NCI-H146 (cell line): ENCODE measurements at regions not wholly inside any gene's neighbourhood (a gene's known extent, or its start where the extent isn't known, plus 50 kb on each side); places are given as distances from the start of the nearest gene placed in this dataset.
A peak's percentile ranks its signal among the peaks of the same experiment; 100 is the strongest.
"Not testable (repeated sequence)": the region's sequence is repeated elsewhere in the genome, so short reads cannot be mapped to it uniquely, and the experiment has no call there.

Experiments used
- DNase-seq: peaks from one replicate; lab custom pipeline; 2025; lab: John Stamatoyannopoulos, UW

- DNase-seq: no peak
Observed at GRCh38 chr9:124084087-124084486, 72.5 kb downstream of the LHX2 start.

GRCh38 chr9:124087226-124087625 lies 75.7 kb downstream of the LHX2 start:
- DNase-seq: no peak

DNA sequence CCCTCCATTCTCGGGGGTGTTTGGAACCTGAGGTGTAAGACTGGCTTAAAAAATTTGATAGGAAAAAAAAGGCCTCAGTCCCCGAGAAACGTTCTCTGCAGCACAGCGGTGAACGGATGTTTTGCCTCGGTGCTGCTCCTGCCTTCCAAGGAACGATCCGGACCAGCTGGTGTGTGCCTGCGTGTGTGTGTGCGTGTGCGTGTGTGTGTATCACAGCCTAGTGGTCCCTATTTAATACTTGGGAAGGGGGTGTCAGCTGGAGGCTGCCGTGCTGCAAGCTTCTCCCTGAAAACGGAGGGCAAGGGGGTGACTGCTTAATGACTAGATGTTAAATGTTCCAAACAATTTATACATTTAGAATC lies 76.9 kb downstream of the LHX2 start:
- DNase-seq: peak; percentile 23

GRCh38 chr9:124089631-124090488 lies 78.3 kb downstream of the LHX2 start:
- DNase-seq: peak; percentile 51

- DNase-seq: no peak
Observed at GRCh38 chr9:124098141-124098905, 86.8 kb downstream of the LHX2 start.

DNA sequence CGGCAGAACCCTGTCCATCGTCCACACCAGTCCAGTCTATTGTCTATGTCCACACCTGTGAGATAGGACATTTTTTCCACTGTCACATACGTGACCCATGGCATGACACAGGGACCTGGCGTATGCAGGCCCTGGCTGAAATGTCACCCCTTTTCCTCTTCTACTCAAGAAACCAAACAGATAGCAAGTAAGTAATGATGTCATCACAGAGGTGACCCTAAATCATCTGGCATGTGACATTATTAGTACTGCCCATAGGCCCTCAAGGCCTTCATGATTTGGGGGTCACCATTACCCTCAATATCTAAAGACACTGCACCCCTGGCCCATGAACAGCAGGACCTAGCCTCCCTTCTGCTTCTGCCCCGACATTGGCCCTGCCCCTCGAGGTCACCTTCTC lies 88.3 kb downstream of the LHX2 start:
- DNase-seq: no peak

DNA sequence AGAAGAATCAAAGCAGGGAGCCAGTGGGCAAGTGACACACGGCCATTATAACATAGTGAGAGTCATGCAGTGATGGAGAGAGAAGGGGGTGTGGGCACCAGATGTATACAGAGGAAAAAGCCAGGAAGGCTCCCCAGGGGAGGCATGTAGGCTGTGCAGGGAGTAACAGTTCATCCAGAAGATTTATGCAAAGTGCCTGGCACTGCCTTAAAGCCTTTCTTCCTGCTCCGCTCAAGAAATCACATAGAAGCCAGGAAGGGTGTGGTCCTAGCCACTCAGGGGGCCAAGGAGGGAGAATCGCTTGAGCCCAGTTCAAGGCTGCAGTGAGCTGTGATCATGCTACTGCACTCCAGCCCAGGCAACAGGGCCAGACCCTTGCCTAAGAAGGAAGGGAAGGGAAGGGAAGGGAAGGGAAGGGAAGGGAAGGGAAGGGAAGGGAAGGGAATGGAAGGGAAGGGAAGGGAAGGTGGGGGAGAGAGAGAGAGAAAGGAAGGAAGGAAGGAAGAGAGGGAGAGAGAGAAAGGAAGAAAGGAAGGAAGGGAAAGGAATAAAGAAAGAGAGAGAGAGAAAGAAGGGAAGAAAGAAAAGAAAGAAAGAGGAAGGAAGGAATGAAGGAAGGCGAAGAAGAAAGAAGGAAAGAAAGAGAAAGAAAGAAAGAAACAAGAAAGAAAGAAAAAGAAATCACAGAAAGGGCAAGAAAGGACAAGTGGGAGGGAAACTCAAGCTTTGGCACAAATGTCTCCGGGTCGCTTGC lies 89.8 kb downstream of the LHX2 start:
- no peak for DNase-seq

DNA sequence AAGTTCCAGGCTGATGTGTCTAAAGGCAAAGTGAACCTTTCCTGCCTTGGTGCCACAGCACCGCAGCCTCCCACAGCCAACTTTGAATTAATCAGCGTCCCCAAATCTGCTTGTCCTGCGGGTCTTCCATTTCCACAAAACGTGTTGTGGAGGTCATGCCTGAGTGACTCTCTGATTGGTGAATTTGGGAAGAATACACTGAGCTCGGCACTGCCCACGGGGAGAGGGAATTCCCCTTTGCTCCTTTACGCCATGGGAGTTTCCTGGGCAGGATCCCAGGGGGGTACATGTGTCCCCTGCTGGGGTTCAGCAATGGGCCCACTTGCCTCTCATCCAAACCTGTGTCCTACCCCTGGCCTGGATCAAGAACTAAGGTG lies 90.4 kb downstream of the LHX2 start:
- no peak for DNase-seq

- DNase-seq: no peak
Observed at GRCh38 chr9:124102363-124102762, 90.8 kb downstream of the LHX2 start.

GRCh38 chr9:124105266-124105665 lies 93.7 kb downstream of the LHX2 start:
- no peak for DNase-seq

- peak; percentile 69 for DNase-seq
Observed at GRCh38 chr9:124108216-124108615, 96.6 kb downstream of the LHX2 start.

DNA sequence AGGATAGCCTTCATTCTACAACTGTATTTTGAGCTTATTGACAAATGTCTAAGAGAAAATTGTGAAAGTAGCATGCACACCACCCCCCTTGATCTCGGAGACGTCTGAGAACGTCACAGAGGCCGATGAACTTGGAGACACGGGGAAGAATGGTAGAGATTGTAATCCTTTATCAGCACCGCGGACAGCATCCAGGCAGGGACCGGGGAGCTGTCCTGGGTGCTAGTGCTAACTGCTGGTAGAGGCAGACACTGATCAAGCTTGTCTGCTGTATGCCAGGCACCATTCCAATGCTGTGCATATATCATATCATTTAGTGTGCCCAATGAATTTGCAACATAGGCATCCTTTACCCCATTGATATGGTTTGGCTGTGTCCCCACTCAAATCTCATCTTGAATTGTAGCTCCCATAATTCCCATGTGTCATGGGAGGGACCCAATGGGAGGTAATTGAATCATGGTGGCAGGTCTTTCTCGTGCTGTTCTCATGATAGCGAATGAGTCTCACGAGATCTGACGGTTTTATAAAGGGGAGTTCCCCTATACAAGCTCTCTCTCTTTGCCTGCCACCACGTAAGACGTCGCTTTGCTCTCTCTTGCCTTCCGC lies 98.8 kb downstream of the LHX2 start:
- no peak for DNase-seq

DNA sequence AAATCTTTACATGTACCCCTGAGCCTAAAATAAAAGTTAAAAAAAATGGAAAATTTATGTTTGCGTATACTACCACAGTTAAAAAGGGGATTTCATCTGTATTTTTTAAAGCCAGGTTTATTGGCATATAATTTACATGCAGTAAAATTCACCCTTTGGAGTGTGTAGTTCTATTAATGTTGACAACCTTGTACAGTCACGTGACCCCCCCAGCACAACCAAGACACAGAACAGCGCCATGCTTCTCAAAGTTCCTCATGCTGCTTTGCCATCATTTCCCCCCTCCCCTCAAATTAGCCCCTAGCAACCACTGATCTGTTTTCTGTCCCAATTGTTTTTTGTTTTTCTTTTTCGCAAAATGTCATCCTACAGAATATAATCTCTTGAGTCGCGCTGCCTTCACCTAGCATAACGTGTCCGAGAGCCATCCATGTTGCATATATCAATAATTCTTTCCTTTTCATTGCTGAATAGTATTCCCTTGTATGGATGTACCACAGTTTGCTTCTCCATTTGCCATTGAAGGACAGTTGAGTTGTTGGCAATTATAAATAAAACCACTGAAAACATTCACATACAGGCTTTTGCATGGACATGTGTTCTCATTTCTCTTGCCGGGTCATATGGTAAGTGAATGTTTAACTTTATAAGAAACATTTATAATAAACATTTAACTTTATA lies 105.3 kb downstream of the LHX2 start:
- DNase-seq: no peak

DNA sequence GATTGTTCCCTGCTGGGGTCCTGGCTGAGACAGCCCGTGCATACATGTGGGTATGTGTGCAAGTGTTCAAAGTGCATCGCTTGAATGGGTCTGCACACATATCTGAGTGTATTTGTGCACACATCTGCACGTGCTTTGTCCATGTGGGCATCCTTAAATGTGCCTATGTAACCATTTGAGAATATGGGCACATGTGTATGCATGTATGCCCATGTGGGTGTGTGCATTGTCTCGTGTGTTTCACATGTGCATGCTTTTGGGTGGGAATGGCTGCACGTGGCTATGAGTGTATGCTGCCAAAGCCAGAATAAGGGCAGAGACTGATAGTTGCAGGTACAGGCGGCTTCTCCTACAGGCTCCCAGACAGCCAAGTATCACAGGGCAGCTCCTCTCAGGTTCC lies 107.3 kb downstream of the LHX2 start:
- DNase-seq: no peak

GRCh38 chr9:124120272-124120671 lies 108.7 kb downstream of the LHX2 start:
- no peak for DNase-seq

GRCh38 chr9:124121725-124122124 lies 110.2 kb downstream of the LHX2 start:
- no peak for DNase-seq

DNA sequence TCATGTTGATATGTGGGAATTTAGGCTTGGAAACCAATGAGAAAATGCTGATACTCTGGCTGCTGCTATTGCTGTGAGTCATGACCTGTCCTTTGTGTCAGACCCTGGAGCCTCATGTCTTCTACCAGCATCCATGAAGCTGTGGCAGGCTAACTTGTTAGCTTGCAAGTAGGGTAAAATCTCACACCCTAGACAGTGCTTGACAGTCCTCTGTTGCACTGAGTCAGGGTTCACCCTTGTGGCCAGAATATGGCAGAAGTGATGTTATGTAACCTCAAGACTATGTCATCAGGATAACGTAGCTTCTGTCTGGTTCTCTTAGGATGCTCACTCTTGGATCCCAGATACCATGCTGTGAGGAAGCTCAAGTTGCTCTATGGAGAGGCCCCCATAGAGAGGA lies 110.8 kb downstream of the LHX2 start:
- DNase-seq: no peak

GRCh38 chr9:124122813-124123462 lies 111.4 kb downstream of the LHX2 start:
- no peak for DNase-seq

GRCh38 chr9:124123621-124124020 lies 112.1 kb downstream of the LHX2 start:
- DNase-seq: not testable (repeated sequence)

- DNase-seq: peak; percentile 32
Observed at GRCh38 chr9:124124729-124125650, 113.4 kb downstream of the LHX2 start.
